ENCODE measurements at regions not wholly inside any gene's neighbourhood (a gene's known extent, or its start where the extent isn't known, plus 50 kb on each side); places are given as distances from the start of the nearest gene placed in this dataset.

- TF ChIP-seq EZH2 (IDR thresholded peaks at IDR 0.05; ENCODE audit: low read length, missing control alignments): no peak
- no peak for TF ChIP-seq CTCF (conservative IDR thresholded peaks at IDR 0.05 in 1 of 2, IDR thresholded peaks at IDR 0.05 in 1 of 2; ENCODE audit: low read depth in 1 of 2, low read length in 2 of 2)
- Histone ChIP-seq H3K36me3 (ENCODE audit: control insufficient read depth, insufficient read depth, low read length) (no peaks in the 10 kb centered on the region), H3K4me1 (ENCODE audit: control insufficient read depth, extremely low read depth, insufficient read depth, low read length) (no peaks in the 10 kb centered on the region), H3K9me3 (ENCODE audit: control insufficient read depth, insufficient read depth, low read depth, low read length) (no peaks in the 10 kb centered on the region), H3K27ac (ENCODE audit: insufficient read depth, low read length) (no peak overlapping the region), H3K4me2 (ENCODE audit: extremely low read depth, insufficient read depth, low read length) (no peak overlapping the region), H3K4me3 (replicated peaks in 1 of 4; ENCODE audit: control extremely low read depth in 1 of 4, insufficient read depth in 1 of 4, low read depth in 3 of 4, low read length in 4 of 4) (no peak overlapping the region), H2AFZ (ENCODE audit: low read length) (no peak overlapping the region), H3K9ac (ENCODE audit: insufficient read depth, low read length) (no peak overlapping the region), H3K79me2 (ENCODE audit: control insufficient read depth, insufficient read depth, low read length) (no peaks in the 10 kb centered on the region), H3K27me3 (ENCODE audit: control insufficient read depth, insufficient read depth, low read length) (no peaks in the 10 kb centered on the region), H4K20me1 (ENCODE audit: control insufficient read depth, extremely low read depth, insufficient read depth, low read length) (no peaks in the 10 kb centered on the region)
- no peak for DNase-seq (ENCODE audit: low read depth in 2 of 2)
Observed at GRCh38 chr14:66375046-66375964, 110.9 kb upstream of the CCDC196 start.

GRCh38 chr14:66377574-66377973 is 108.6 kb upstream of the CCDC196 start:
- H3K36me3 ChIP-seq (ENCODE audit: control insufficient read depth, insufficient read depth, low read length): no peaks in the 10 kb centered on the region
- no peak overlapping the region for H2AFZ ChIP-seq (ENCODE audit: low read length)
- TF ChIP-seq CTCF (conservative IDR thresholded peaks at IDR 0.05 in 1 of 2, IDR thresholded peaks at IDR 0.05 in 1 of 2; ENCODE audit: low read depth in 1 of 2, low read length in 2 of 2) (no peak), EZH2 (IDR thresholded peaks at IDR 0.05; ENCODE audit: low read length, missing control alignments) (no peak)
- H3K9me3 ChIP-seq (ENCODE audit: control insufficient read depth, insufficient read depth, low read depth, low read length): no peaks in the 10 kb centered on the region
- no peak overlapping the region for H3K4me2 ChIP-seq (ENCODE audit: extremely low read depth, insufficient read depth, low read length)
- no peak for DNase-seq (ENCODE audit: low read depth in 2 of 2)
- H3K27me3 ChIP-seq (ENCODE audit: control insufficient read depth, insufficient read depth, low read length): no peaks in the 10 kb centered on the region
- H3K79me2 ChIP-seq (ENCODE audit: control insufficient read depth, insufficient read depth, low read length): no peaks in the 10 kb centered on the region
- no peak overlapping the region for H3K4me3 ChIP-seq (replicated peaks in 1 of 4; ENCODE audit: control extremely low read depth in 1 of 4, insufficient read depth in 1 of 4, low read depth in 3 of 4, low read length in 4 of 4)
- no peaks in the 10 kb centered on the region for H4K20me1 ChIP-seq (ENCODE audit: control insufficient read depth, extremely low read depth, insufficient read depth, low read length)
- no peaks in the 10 kb centered on the region for H3K4me1 ChIP-seq (ENCODE audit: control insufficient read depth, extremely low read depth, insufficient read depth, low read length)
- H3K9ac ChIP-seq (ENCODE audit: insufficient read depth, low read length): no peak overlapping the region
- H3K27ac ChIP-seq (ENCODE audit: insufficient read depth, low read length): no peak overlapping the region

GRCh38 chr14:66378712-66379505 is 107.3 kb upstream of the CCDC196 start:
- H2AFZ ChIP-seq (ENCODE audit: low read length): no peak overlapping the region
- H3K79me2 ChIP-seq (ENCODE audit: control insufficient read depth, insufficient read depth, low read length): no peaks in the 10 kb centered on the region
- H3K9ac ChIP-seq (ENCODE audit: insufficient read depth, low read length): no peak overlapping the region
- H3K9me3 ChIP-seq (ENCODE audit: control insufficient read depth, insufficient read depth, low read depth, low read length): no peaks in the 10 kb centered on the region
- H4K20me1 ChIP-seq (ENCODE audit: control insufficient read depth, extremely low read depth, insufficient read depth, low read length): no peaks in the 10 kb centered on the region
- DNase-seq (ENCODE audit: low read depth in 2 of 2): peak in 1 of 2 donors; percentile 26
- H3K4me1 ChIP-seq (ENCODE audit: control insufficient read depth, extremely low read depth, insufficient read depth, low read length): no peaks in the 10 kb centered on the region
- H3K4me2 ChIP-seq (ENCODE audit: extremely low read depth, insufficient read depth, low read length): no peak overlapping the region
- H3K4me3 ChIP-seq (replicated peaks in 1 of 4; ENCODE audit: control extremely low read depth in 1 of 4, insufficient read depth in 1 of 4, low read depth in 3 of 4, low read length in 4 of 4): no peak overlapping the region
- no peaks in the 10 kb centered on the region for H3K27me3 ChIP-seq (ENCODE audit: control insufficient read depth, insufficient read depth, low read length)
- H3K36me3 ChIP-seq (ENCODE audit: control insufficient read depth, insufficient read depth, low read length): no peaks in the 10 kb centered on the region
- no peak overlapping the region for H3K27ac ChIP-seq (ENCODE audit: insufficient read depth, low read length)
- TF ChIP-seq CTCF (conservative IDR thresholded peaks at IDR 0.05 in 1 of 2, IDR thresholded peaks at IDR 0.05 in 1 of 2; ENCODE audit: low read depth in 1 of 2, low read length in 2 of 2) (no peak), EZH2 (IDR thresholded peaks at IDR 0.05; ENCODE audit: low read length, missing control alignments) (no peak)

Measured in fibroblast of lung (primary cell).